ENCODE measurements at regions not wholly inside any gene's neighbourhood (a gene's known extent, or its start where the extent isn't known, plus 50 kb on each side); places are given as distances from the start of the nearest gene placed in this dataset.

DNA sequence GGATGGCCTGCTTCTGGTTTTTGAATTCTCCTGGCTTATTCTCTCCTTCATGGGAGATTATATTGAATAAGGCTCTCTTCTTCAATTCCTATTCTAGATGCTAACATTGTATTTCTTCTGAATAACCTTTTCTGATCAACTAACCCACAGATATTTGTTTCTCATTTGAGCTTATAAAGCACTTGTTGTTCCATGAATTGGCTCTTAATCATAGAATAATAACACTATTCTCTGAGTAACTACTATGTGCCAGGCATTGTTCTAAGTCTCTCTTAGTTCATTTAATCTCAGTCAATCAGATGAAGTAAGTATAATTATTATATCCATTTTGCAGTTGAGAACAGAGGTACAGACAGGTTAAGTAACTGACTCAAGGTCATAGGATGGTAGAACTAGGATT is 136.3 kb upstream of the MLIP start:
- Histone ChIP-seq H3K36me3 (ENCODE audit: control insufficient read depth, insufficient read depth, low read length) (no peaks in the 10 kb centered on the region), H3K9ac (ENCODE audit: low read depth, low read length) (no peak overlapping the region), H3K27ac (ENCODE audit: low read depth, low read length) (no peak overlapping the region), H3K4me1 (ENCODE audit: control insufficient read depth, insufficient read depth, low read length) (peaks cover 12% of the 10 kb centered on the region), H3K27me3 (ENCODE audit: control insufficient read depth, insufficient read depth, low read length) (no peaks in the 10 kb centered on the region), H3K9me3 (ENCODE audit: control insufficient read depth, insufficient read depth, low read length) (no peaks in the 10 kb centered on the region), H3K4me3 (ENCODE audit: low read depth, low read length) (no peak overlapping the region)

DNA sequence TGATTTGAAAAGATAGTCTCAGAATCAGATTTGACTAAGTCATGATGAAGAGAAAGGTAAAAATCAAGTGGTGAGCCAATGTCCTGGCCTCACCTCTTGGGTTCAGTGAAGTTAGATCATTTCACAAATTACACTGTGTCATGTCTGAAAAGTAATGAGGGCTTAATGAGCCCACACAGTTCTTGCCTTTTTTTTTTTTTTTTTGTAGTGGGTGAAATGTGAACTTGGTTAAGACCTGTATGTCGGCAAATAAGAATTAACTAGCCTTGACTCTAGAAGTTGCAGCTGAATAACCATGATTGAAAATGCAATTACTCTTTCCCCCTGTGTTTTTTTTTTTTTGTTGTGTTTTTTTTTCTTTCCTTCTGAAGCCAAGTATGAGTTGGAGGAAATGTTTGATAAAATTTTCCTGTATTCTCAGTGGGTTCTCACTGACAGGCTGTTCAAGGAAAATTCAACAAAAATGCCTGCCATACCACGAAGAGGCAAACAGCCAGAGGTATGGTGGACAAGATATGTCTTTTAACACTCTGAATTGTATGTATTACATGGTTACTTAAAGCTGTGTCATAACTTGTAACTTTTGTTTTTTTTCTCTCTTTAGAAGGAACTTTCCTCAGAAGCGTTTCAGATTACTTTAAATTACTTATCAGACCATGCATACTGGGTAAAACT is 135.2 kb upstream of the MLIP start:
- H3K4me3 ChIP-seq (ENCODE audit: low read depth, low read length) = no peak overlapping the region
- peaks cover 10% of the 10 kb centered on the region for H3K4me1 ChIP-seq (ENCODE audit: control insufficient read depth, insufficient read depth, low read length)
- H3K36me3 ChIP-seq (ENCODE audit: control insufficient read depth, insufficient read depth, low read length) = no peaks in the 10 kb centered on the region
- H3K9me3 ChIP-seq (ENCODE audit: control insufficient read depth, insufficient read depth, low read length) = no peaks in the 10 kb centered on the region
- H3K9ac ChIP-seq (ENCODE audit: low read depth, low read length) = no peak overlapping the region
- no peak overlapping the region for H3K27ac ChIP-seq (ENCODE audit: low read depth, low read length)
- no peaks in the 10 kb centered on the region for H3K27me3 ChIP-seq (ENCODE audit: control insufficient read depth, insufficient read depth, low read length)

DNA sequence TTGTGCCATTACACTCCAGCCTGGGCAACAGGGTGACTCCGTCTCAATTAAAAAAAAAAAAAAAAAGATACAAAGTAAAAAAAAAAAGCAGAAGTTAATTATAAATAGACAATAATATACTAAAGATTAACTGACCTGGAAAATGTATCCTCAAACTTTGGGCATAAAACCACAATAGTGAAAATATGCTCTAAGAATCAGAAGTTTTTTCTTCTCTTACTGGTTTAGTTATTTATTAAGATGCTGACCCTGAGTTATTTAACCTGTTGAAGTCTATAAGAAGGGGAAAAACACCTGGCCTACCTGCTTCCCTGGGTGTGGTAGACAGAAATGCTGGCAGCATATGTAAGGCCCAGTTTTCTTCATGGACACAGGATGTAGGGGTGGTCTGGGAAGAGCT is 133.7 kb upstream of the MLIP start:
- H3K9ac ChIP-seq (ENCODE audit: low read depth, low read length) = no peak overlapping the region
- H3K36me3 ChIP-seq (ENCODE audit: control insufficient read depth, insufficient read depth, low read length) = no peaks in the 10 kb centered on the region
- no peaks in the 10 kb centered on the region for H3K4me1 ChIP-seq (ENCODE audit: control insufficient read depth, insufficient read depth, low read length)
- no peaks in the 10 kb centered on the region for H3K9me3 ChIP-seq (ENCODE audit: control insufficient read depth, insufficient read depth, low read length)
- H3K4me3 ChIP-seq (ENCODE audit: low read depth, low read length) = no peak overlapping the region
- no peaks in the 10 kb centered on the region for H3K27me3 ChIP-seq (ENCODE audit: control insufficient read depth, insufficient read depth, low read length)
- no peak overlapping the region for H3K27ac ChIP-seq (ENCODE audit: low read depth, low read length)

DNA sequence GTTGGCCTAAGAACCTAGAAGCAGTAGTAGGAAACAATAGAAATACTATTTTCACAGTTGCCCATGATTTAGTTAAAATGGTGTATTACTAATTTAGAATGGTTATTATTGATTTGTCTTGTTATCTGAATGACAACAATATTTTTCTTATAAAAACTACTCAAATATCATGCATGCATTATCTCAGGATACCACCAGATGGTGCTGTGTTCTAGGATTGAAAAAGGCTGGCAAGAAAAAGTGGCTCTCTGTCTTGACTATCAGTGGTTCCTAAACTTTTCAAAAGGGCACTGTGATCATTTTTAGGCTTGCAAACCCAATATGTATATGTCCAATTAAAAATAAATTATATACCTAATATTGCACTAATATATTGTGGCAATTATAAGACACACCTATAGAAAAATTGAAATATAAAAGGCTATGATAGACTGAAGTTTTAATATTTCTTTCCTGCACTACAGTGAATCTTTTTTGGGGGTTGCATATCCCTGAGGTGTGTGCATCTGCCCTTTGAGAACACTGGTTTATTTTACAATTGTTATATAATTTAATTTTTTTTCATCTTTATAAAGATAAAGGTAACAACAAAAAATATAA is 131.7 kb upstream of the MLIP start:
- H3K9ac ChIP-seq (ENCODE audit: low read depth, low read length) = no peak overlapping the region
- no peaks in the 10 kb centered on the region for H3K27me3 ChIP-seq (ENCODE audit: control insufficient read depth, insufficient read depth, low read length)
- H3K4me3 ChIP-seq (ENCODE audit: low read depth, low read length) = no peak overlapping the region
- H3K36me3 ChIP-seq (ENCODE audit: control insufficient read depth, insufficient read depth, low read length) = no peaks in the 10 kb centered on the region
- no peaks in the 10 kb centered on the region for H3K4me1 ChIP-seq (ENCODE audit: control insufficient read depth, insufficient read depth, low read length)
- H3K27ac ChIP-seq (ENCODE audit: low read depth, low read length) = no peak overlapping the region
- no peaks in the 10 kb centered on the region for H3K9me3 ChIP-seq (ENCODE audit: control insufficient read depth, insufficient read depth, low read length)

DNA sequence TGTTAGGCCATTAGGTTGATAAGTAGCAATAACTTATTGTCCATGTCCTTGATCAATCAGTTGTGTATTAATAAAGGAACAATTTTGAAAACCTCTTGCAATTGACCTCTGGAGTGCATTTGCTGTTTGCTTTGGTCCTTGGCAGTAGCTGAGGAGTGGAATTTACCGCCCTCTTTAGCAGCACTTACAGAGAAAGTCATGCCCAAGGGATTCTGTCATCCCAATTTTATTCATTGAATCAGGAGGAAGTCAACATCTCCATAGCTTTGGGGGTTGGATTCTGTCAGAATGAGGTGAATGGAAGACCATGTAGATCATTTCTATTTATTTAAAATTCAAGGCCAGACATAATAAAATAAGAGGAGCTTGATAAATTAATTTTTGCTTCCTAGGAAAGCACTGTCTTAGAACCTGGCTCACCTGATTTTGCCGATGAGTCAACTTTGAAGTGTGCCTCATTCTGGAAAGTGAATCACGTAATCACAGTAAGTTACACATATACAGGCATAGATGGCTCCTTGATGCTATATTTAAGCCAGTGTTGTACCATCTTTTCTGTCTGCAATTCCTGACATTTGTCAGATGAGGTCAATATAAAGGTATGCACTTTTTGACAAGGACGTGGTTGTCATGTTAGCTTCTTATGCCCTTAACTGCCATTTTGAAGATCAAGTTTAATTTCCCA is 128.7 kb upstream of the MLIP start:
- H3K27ac ChIP-seq (ENCODE audit: low read depth, low read length) = no peak overlapping the region
- H3K9me3 ChIP-seq (ENCODE audit: control insufficient read depth, insufficient read depth, low read length) = no peaks in the 10 kb centered on the region
- peaks cover 9% of the 10 kb centered on the region for H3K4me1 ChIP-seq (ENCODE audit: control insufficient read depth, insufficient read depth, low read length)
- no peak overlapping the region for H3K9ac ChIP-seq (ENCODE audit: low read depth, low read length)
- no peak overlapping the region for H3K4me3 ChIP-seq (ENCODE audit: low read depth, low read length)
- no peaks in the 10 kb centered on the region for H3K36me3 ChIP-seq (ENCODE audit: control insufficient read depth, insufficient read depth, low read length)
- no peaks in the 10 kb centered on the region for H3K27me3 ChIP-seq (ENCODE audit: control insufficient read depth, insufficient read depth, low read length)

DNA sequence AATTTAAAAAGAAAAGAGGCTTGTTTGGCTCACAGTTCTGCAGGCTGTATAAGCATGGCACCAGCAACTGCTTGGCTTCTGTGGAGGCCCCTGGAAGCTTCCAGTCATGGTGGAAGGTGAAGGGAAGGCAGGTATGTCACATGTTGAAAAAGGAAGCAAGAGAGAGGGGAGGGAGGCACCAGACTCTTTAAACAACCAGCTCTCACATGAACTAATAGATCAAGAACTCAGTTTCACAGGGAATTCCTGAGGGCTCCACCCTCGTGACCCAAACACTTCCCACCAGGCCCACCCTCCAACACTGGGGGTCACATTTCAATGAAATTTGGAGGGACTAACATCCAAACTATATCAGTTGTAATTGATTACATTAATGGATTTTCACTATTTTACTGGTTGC is 127.9 kb upstream of the MLIP start:
- Histone ChIP-seq H3K4me3 (ENCODE audit: low read depth, low read length) (no peak overlapping the region), H3K36me3 (ENCODE audit: control insufficient read depth, insufficient read depth, low read length) (no peaks in the 10 kb centered on the region), H3K9ac (ENCODE audit: low read depth, low read length) (no peak overlapping the region), H3K27ac (ENCODE audit: low read depth, low read length) (no peak overlapping the region), H3K4me1 (ENCODE audit: control insufficient read depth, insufficient read depth, low read length) (peaks cover 9% of the 10 kb centered on the region), H3K9me3 (ENCODE audit: control insufficient read depth, insufficient read depth, low read length) (no peaks in the 10 kb centered on the region), H3K27me3 (ENCODE audit: control insufficient read depth, insufficient read depth, low read length) (no peaks in the 10 kb centered on the region)

DNA sequence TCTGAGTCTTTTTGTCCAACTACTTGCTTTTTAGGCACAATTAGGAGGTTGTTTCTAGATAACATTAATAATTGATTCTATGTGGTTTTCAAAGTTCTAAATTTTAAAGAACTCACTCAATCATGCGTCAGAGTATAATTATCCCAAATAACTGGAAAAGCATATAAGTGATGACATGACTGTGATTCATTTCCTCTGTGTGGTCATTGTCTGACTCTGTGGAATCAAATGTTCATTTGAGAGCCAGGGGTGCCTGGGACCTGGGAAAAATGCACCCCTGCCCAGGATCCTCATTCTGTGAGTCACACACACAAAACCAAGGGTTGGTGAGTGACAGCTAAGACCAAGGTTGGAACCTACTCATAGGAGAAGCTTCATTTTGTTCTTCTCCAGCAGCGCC is 127.1 kb upstream of the MLIP start:
- H3K4me1 ChIP-seq (ENCODE audit: control insufficient read depth, insufficient read depth, low read length) = peaks cover 9% of the 10 kb centered on the region
- H3K27ac ChIP-seq (ENCODE audit: low read depth, low read length) = no peak overlapping the region

DNA sequence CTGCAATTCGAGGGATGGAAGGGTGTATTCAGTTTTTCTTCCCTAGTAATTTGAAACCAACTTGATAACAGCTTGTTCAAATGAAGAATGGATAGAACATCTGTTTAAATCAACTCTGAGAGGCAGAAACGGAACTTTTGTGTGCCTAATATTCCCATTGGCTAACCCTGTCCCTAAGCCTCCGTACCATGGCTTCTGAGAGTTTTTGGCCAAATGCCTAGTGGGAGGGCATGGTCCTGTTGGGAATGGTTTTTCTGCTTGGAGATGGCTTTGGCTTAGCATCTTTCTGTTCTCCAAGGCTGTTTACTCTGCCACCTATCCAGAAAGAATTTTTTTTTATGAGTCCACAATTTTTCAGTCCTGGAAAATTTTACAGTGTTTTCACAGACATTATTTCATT is 126.7 kb upstream of the MLIP start:
- Histone ChIP-seq H3K36me3 (ENCODE audit: control insufficient read depth, insufficient read depth, low read length) (no peaks in the 10 kb centered on the region), H3K4me3 (ENCODE audit: low read depth, low read length) (no peak overlapping the region), H3K9ac (ENCODE audit: low read depth, low read length) (no peak overlapping the region), H3K27me3 (ENCODE audit: control insufficient read depth, insufficient read depth, low read length) (no peaks in the 10 kb centered on the region), H3K27ac (ENCODE audit: low read depth, low read length) (no peak overlapping the region), H3K9me3 (ENCODE audit: control insufficient read depth, insufficient read depth, low read length) (no peaks in the 10 kb centered on the region), H3K4me1 (ENCODE audit: control insufficient read depth, insufficient read depth, low read length) (peaks cover 12% of the 10 kb centered on the region)

More for the DNA sequence above, 127.1 kb upstream of the MLIP start:
- Histone ChIP-seq H3K9me3 (ENCODE audit: control insufficient read depth, insufficient read depth, low read length) (no peaks in the 10 kb centered on the region), H3K4me3 (ENCODE audit: low read depth, low read length) (no peak overlapping the region), H3K27me3 (ENCODE audit: control insufficient read depth, insufficient read depth, low read length) (no peaks in the 10 kb centered on the region), H3K36me3 (ENCODE audit: control insufficient read depth, insufficient read depth, low read length) (no peaks in the 10 kb centered on the region), H3K9ac (ENCODE audit: low read depth, low read length) (no peak overlapping the region)

DNA sequence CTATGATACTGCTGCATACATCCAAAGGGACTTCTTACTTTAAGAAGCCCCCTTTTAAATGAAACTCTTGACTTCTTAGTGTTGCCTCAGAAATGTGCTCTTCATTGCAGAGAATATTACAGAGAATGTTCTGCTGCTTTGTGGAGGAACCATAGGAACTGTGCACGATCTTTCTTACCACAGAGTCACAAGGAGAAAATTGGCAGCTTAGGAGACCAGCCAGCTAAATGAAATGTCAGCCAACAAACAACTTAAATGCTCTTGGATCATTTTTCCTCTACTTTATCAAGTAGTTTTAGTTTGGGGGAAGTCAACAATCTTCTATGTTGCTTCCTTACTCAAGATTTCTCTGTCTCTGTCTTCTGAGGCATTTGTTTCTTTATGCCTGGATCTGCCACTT is 125.9 kb upstream of the MLIP start:
- no peak overlapping the region for H3K4me3 ChIP-seq (ENCODE audit: low read depth, low read length)
- H3K36me3 ChIP-seq (ENCODE audit: control insufficient read depth, insufficient read depth, low read length) = no peaks in the 10 kb centered on the region
- H3K9me3 ChIP-seq (ENCODE audit: control insufficient read depth, insufficient read depth, low read length) = no peaks in the 10 kb centered on the region
- H3K27ac ChIP-seq (ENCODE audit: low read depth, low read length) = no peak overlapping the region
- H3K9ac ChIP-seq (ENCODE audit: low read depth, low read length) = no peak overlapping the region
- peaks cover 19% of the 10 kb centered on the region for H3K4me1 ChIP-seq (ENCODE audit: control insufficient read depth, insufficient read depth, low read length)
- H3K27me3 ChIP-seq (ENCODE audit: control insufficient read depth, insufficient read depth, low read length) = no peaks in the 10 kb centered on the region

DNA sequence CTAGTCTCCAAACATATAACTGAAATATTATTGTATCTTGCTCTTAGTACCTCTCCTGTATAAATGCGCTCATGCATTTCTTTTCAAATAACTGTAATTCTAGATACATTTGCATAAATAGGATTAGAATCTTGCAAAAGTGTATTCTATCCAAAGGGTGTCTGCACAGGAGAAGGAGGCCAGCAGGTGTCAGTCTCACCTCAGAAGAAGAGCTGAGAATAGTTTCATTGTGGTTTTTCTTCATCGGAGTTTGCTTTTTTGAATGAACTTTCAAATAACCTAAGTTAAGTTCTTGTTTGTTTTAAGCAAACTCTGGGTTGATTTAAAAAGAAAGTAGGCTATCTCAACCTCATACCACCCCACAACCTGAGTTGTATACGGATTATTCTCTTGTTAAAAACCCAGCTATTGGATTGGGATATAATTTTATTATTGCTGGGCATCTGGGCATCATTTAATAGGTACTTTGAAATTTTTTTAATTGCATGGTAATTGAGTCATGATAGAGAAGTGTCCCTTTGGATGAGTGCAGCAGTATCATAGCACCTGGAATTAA is 125.0 kb upstream of the MLIP start:
- Histone ChIP-seq H3K4me3 (ENCODE audit: low read depth, low read length) (no peak overlapping the region), H3K36me3 (ENCODE audit: control insufficient read depth, insufficient read depth, low read length) (no peaks in the 10 kb centered on the region)

More for the DNA sequence above, 125.0 kb upstream of the MLIP start:
- H3K27ac ChIP-seq (ENCODE audit: low read depth, low read length) = no peak overlapping the region
- no peaks in the 10 kb centered on the region for H3K27me3 ChIP-seq (ENCODE audit: control insufficient read depth, insufficient read depth, low read length)
- H3K4me1 ChIP-seq (ENCODE audit: control insufficient read depth, insufficient read depth, low read length) = peaks cover 19% of the 10 kb centered on the region
- H3K9me3 ChIP-seq (ENCODE audit: control insufficient read depth, insufficient read depth, low read length) = no peaks in the 10 kb centered on the region
- H3K9ac ChIP-seq (ENCODE audit: low read depth, low read length) = no peak overlapping the region

Measured in HUES48 (cell line).